ENCODE measurements at regions not wholly inside any gene's neighbourhood (a gene's known extent, or its start where the extent isn't known, plus 50 kb on each side); places are given as distances from the start of the nearest gene placed in this dataset.

GRCh38 chr3:98962189-98962930 is 60.9 kb upstream of the DCBLD2 start:
- DNase-seq (ENCODE audit: low spot score) = no peak

DNA sequence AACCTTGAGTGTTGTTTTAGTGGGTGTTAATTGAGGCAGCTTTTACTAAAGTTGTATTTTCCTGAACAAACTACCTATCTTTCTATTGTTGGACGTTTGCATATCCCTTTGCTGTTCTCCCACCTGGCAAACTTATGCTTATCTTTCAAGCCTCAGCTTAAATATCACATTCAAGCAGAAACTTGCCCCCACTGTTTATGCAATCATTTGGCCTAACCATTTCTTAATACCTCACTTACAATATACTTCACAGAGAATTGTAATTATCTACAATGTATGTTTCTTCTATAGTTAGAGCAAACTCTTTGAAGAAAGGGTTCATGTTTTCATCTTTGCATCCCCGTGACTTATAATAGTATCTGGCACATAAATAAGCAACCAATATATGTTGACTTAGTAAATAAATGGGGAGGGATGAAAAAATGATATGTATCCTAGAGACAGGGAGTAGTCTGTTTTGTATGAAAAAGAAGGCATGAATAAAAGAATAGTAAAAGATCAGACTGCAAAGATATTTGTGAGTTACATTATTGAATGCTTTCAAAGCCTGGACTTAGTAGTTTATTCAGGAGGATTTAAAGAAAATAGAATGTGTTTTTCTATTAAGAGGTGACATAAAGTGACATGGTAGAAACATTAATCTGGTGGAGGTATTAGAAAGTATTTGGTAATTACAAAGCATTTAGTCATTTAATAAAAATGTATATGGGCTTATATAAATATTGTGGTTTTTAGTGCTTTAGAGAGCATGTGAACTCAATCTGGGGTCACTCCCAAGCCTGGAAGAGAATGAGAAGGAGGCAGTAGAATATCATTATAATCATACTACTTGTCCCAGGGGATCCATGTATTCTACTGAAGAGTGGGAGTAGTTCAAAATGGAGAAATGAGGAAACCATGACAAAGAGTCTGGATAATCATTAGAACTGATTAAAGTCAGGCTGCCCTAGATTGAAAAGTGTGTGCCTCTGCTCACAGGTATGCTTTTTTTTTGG is 60.0 kb upstream of the DCBLD2 start:
- DNase-seq (ENCODE audit: low spot score) = no peak

DNA sequence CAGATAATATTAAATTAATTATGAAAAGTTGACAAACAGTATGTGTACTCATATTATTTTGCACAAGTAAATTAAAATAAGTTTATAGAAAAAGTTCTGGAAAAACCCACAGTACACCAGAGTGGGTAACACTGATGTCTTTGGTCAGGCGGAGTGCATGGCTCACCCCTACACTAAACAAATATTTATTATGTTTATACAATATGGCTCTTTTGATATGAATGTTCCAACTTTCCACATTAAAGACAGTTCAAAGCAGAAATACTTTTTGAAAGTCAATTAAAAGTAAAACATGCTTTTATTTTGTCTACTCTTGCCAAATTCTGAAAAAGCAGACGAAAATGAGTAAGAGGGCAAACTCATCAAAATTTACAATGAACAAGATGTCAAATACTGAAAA is 56.2 kb upstream of the DCBLD2 start:
- no peak for DNase-seq (ENCODE audit: low spot score)

- DNase-seq (ENCODE audit: low spot score) = no peak
Measured at GRCh38 chr3:98956008-98956407, 54.5 kb upstream of the DCBLD2 start.

DNA sequence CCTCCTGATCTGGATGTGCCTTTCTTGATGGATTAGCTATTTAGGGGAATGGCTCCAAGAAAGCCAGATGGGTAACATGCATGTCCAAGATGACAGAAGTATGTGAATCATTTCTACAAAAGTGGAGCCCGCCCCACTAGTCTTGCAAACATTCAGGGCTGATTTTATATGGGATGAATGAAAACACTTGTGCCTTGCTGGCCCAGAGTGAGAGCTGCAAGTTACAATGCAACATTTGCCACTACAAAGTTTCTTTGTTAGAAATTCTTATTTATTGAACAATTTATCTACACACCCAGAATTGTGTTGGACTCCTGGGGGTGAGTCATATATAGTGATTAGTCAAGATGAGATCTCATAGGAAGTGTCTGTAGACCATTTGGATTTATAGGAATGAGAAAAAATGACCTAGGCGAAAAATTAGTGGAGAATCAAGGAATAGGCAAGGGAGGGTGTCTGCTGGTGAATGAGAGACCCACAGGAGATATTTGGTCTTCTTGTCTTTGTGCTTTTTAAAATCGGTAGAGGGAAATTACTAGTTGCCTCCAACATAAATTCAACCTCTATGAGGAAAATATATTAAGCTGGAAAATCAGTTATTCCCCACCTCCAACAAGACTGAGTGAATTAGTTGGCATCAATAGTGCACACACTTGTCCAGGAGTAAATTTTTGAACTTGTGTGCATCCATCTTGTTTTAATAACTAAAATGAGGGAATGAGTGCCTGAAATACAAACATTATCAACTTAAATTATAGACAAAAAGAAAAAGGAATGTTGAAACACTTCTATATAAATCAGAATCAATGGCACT is 53.5 kb upstream of the DCBLD2 start:
- no peak for DNase-seq (ENCODE audit: low spot score)

- no peak for DNase-seq (ENCODE audit: low spot score)
Measured at GRCh38 chr3:98954242-98954641, 52.7 kb upstream of the DCBLD2 start.

DNA sequence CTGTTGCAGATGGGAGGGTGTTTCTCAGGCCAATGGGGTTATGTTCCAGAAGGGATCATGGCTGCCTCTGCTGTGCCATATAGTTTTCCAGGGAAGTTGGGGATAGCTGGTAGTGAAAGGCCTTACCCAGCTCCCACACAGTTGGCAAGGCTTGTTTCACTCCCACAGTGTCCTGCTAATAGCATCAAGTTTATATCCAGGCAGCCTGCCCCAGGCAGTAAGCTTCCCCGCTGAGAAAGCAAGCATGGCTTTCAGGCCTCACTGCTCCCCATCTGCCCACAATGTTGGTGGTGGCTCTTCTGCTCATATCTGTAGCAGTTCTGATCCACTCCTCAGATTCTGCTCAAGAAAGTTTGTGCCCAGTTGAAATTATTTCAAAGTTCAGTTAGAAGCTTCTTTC is 50.9 kb upstream of the DCBLD2 start:
- DNase-seq (ENCODE audit: low spot score) = no peak

All from left forelimb (tissue), 1 donor.